ENCODE measurements at regions not wholly inside any gene's neighbourhood (a gene's known extent, or its start where the extent isn't known, plus 50 kb on each side); places are given as distances from the start of the nearest gene placed in this dataset.

- TF ChIP-seq POLR2A (IDR thresholded peaks at IDR 0.05; ENCODE audit: low read length) (no peak), GATA1 (IDR thresholded peaks at IDR 0.05; ENCODE audit: low read depth, low read length) (no peak)
These were observed 56.6 kb upstream of the BEX4 start for GRCh38 chrX:103158317-103158621.
